GM12878 (cell line): ENCODE measurements at regions not wholly inside any gene's neighbourhood (a gene's known extent, or its start where the extent isn't known, plus 50 kb on each side); places are given as distances from the start of the nearest gene placed in this dataset.

Source experiments
- ATAC-seq: fragments of 200-7000 bp; cut with Tn5 transposase; 3 replicates; pipeline ENCODE4 v1.9.1; 2020; ENCODE audit warnings: mild to moderate bottlenecking, moderate library complexity
- BruUV-seq: library from RNA; stranded (reverse); fragments of 400-500 nt; replicated peaks from 2 replicates; lab custom pipeline; 2021; lab: Mats Ljungman, UMichigan
- CTCF ChIA-PET: fragments of 300-600 bp; sonication (Branson Sonifier 250); formaldehyde crosslinking; extraction: SDS; loops from one replicate; lab custom pipeline; 2021; ENCODE audit warnings: inconsistent platforms; lab: Yijun Ruan, JAX
- POLR2A ChIA-PET: fragments of 350-600 bp; formaldehyde crosslinking; extraction: SDS; loops from one replicate; lab custom pipeline; 2021; ENCODE audit warnings: inconsistent platforms; lab: Charles Lee
- RAD21 ChIA-PET: fragments of 300-600 bp; sonication (Branson Sonifier 250); formaldehyde crosslinking; loops from one replicate; lab custom pipeline; 2023; ENCODE audit warnings: antibody characterized with exemption; ENCODE audit not compliant: unreplicated experiment; lab: Charles Lee
- SMC1A ChIA-PET: fragments of 300-600 bp; sonication (Branson Sonifier 250); formaldehyde crosslinking; loops from one replicate; lab custom pipeline; 2023; ENCODE audit not compliant: unreplicated experiment, uncharacterized antibody; lab: Charles Lee
- DNase-seq: peaks from one replicate; pipeline ENCODE4 v3.0.0-alpha.2; 2011; ENCODE audit warnings: low read depth, low spot score
- FAIRE-seq: peaks from 3 replicates; lab custom pipeline; 2011; peaks lifted over from hg19 to GRCh38; lab: Jason Lieb, UNC
- H2AFZ ChIP-seq: 2 replicates; pipeline ENCODE4 v1.6.0; 2011; ENCODE audit warnings: low read depth, low read length, control low read depth; ENCODE audit not compliant: control insufficient read depth
- H3K27ac ChIP-seq: 2 replicates; pipeline ENCODE4 v1.5.1; 2011; ENCODE audit warnings: control low read depth; ENCODE audit not compliant: control insufficient read depth, insufficient read depth
- H3K27me3 ChIP-seq, 2 experiments: replicated peaks in 1 of 2; 2 replicates each; pipeline versions ENCODE4 v1.6.0 to v1.6.1; 2011; ENCODE audit warnings: low read length in 1 of 2; ENCODE audit not compliant: control insufficient read depth in 2 of 2, insufficient read depth in 2 of 2
- H3K36me3 ChIP-seq, 2 experiments: 2 replicates each; pipeline ENCODE4 v1.5.1; 2011; ENCODE audit warnings: low read length in 1 of 2; ENCODE audit not compliant: control insufficient read depth in 2 of 2, insufficient read depth in 2 of 2
- H3K4me1 ChIP-seq: 2 replicates; pipeline ENCODE4 v1.6.1; 2011; ENCODE audit warnings: mild to moderate bottlenecking, low read length, moderate library complexity, mixed read lengths; ENCODE audit not compliant: control insufficient read depth, insufficient read depth
- H3K4me2 ChIP-seq: 2 replicates; pipeline ENCODE4 v1.6.0; 2011; ENCODE audit warnings: control low read depth; ENCODE audit not compliant: control insufficient read depth, insufficient read depth
- H3K4me3 ChIP-seq: fragments of 200-600 bp; sonication (generic); 2 replicates; pipeline ENCODE4 v1.5.1; 2016
- H3K79me2 ChIP-seq: 2 replicates; pipeline ENCODE4 v1.6.0; 2011; ENCODE audit warnings: low read length; ENCODE audit not compliant: control insufficient read depth, insufficient read depth
- H3K9ac ChIP-seq: 2 replicates; pipeline ENCODE4 v1.8.0; 2011; ENCODE audit warnings: low read length, control low read depth, mixed read lengths; ENCODE audit not compliant: control insufficient read depth, insufficient read depth
- H3K9me3 ChIP-seq: replicated peaks from 3 replicates; pipeline ENCODE4 v1.5.1; 2011; ENCODE audit warnings: mild to moderate bottlenecking, low read length; ENCODE audit not compliant: control insufficient read depth, insufficient read depth
- H4K20me1 ChIP-seq: 2 replicates; pipeline ENCODE4 v1.6.0; 2011; ENCODE audit not compliant: control insufficient read depth, insufficient read depth
- CEBPZ ChIP-seq: fragments of 150-350 bp; IDR thresholded peaks from 2 replicates; pipeline ENCODE4 v1.6.1; 2016; ENCODE audit warnings: low read depth, low read length
- HDAC6 ChIP-seq: fragments of 200-600 bp; sonication (generic); IDR thresholded peaks from one replicate; pipeline ENCODE4 v1.8.0; 2017; ENCODE audit warnings: antibody characterized with exemption; ENCODE audit not compliant: unreplicated experiment
- KAT2A ChIP-seq: conservative IDR thresholded peaks from 2 replicates; pipeline ENCODE4 v1.6.1; 2011; ENCODE audit warnings: low read depth, low read length; ENCODE audit not compliant: control insufficient read depth
- SUPT20H ChIP-seq: IDR thresholded peaks from 2 replicates; pipeline ENCODE4 v1.6.1; 2011; ENCODE audit warnings: low read depth, mild to moderate bottlenecking, low read length, moderate library complexity, borderline replicate concordance; ENCODE audit not compliant: control insufficient read depth
- WGBS: methylation state at CpG from one replicate; pipeline ENCODE4 v1.1.6; 2016; ENCODE audit warnings: low lambda C conversion rate; ENCODE audit not compliant: insufficient replicate concordance, insufficient coverage; ENCODE audit errors: missing lambda C conversion rate; 5-methylcytosine and 5-hydroxymethylcytosine counted together
- in situ Hi-C: fragments of 300-500 bp; cut with MboI; formaldehyde crosslinking; loops from 9 replicates; pipeline ENCODE4 v1.14.3; 2018; ENCODE audit warnings: mixed read lengths
- intact Hi-C: fragments of 100-400 bp; cut with micrococcal nuclease; formaldehyde crosslinking; loops from one replicate; pipeline ENCODE4 v1.14.2; 2022; ENCODE audit not compliant: unreplicated experiment
- TF ChIP-seq, protein P1 (sequence below): IDR thresholded peaks from 2 replicates; pipeline ENCODE4 v1.6.1; 2012; ENCODE audit warnings: mild to moderate bottlenecking, low read depth, low read length
- TF ChIP-seq, protein P2 (sequence below): fragments of 450-650 bp; formaldehyde crosslinking; IDR thresholded peaks from 2 replicates; pipeline ENCODE4 v1.4.0; 2022; ENCODE audit warnings: mild to moderate bottlenecking, moderate library complexity
- TF ChIP-seq, protein P3 (sequence below): fragments of 450-650 bp; IDR thresholded peaks from 2 replicates; pipeline ENCODE4 v1.6.1; 2018; ENCODE audit warnings: borderline replicate concordance, mild to moderate bottlenecking; ENCODE audit not compliant: partially characterized antibody

DNA sequence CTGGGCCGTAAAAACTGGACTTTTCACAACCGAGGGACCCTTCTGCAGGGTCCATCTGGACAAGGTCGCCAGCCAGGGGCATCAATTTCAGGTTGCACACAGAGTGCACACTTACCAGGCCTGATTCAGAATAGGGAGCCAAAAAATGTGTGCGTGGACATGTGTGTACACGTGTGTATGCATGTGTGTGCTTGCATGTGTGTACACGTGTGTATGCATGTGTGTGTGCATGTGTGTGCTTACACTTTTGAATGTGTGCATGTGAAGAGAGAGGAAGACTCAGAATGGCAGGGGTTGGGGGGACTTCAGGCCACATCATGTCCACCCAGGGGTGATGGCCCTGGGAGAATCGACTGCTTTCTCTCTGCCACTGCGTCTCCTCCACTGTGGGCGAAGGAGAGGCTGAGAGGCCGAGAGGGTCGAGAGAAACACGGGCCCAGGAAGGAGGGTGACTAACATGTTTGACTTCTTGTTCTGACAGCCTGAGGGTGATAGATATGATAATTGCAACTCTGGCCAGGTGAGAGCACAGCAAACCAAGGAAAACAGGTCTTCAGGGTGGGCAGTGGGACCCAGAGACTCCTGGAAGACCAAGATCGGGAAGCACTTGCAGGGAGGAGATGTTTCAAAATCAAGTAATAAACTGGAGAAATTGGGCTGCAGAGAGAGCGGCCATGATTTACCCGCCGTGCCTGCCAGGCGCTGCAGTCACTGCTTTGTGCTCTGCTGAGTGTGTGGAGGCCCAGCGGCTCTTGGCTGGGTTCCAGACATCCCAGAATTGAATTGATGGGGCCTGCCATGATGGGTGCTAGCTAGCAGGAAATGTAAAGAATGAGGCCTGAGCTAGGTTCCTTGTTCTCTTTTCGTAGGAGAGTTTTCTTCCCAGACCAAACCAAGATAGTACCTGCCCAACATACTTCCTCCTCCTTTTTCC lies 310.8 kb downstream of the QKI start (continued):
- TF ChIP-seq CEBPZ (no peak), HDAC6 (no peak)
- TF ChIP-seq, protein P1, sequence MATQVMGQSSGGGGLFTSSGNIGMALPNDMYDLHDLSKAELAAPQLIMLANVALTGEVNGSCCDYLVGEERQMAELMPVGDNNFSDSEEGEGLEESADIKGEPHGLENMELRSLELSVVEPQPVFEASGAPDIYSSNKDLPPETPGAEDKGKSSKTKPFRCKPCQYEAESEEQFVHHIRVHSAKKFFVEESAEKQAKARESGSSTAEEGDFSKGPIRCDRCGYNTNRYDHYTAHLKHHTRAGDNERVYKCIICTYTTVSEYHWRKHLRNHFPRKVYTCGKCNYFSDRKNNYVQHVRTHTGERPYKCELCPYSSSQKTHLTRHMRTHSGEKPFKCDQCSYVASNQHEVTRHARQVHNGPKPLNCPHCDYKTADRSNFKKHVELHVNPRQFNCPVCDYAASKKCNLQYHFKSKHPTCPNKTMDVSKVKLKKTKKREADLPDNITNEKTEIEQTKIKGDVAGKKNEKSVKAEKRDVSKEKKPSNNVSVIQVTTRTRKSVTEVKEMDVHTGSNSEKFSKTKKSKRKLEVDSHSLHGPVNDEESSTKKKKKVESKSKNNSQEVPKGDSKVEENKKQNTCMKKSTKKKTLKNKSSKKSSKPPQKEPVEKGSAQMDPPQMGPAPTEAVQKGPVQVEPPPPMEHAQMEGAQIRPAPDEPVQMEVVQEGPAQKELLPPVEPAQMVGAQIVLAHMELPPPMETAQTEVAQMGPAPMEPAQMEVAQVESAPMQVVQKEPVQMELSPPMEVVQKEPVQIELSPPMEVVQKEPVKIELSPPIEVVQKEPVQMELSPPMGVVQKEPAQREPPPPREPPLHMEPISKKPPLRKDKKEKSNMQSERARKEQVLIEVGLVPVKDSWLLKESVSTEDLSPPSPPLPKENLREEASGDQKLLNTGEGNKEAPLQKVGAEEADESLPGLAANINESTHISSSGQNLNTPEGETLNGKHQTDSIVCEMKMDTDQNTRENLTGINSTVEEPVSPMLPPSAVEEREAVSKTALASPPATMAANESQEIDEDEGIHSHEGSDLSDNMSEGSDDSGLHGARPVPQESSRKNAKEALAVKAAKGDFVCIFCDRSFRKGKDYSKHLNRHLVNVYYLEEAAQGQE: no peak
- TF ChIP-seq, all 136 proteins: peak for 0

GRCh38 chr6:163724196-163724595 lies 309.7 kb downstream of the QKI start:
- CTCF ChIA-PET: no interaction called here
- H3K4me3 ChIP-seq: no peak overlapping the region
- BruUV-seq: no TSS peak
- 75% methylated on average over 8 of the region's 8 CpGs for WGBS
- intact Hi-C loops (no loop called here), in situ Hi-C loops (no loop called here)
- no peak overlapping the region for H2AFZ ChIP-seq
- H3K9me3 ChIP-seq: no peaks in the 10 kb centered on the region
- H3K27me3 ChIP-seq: no peaks in the 10 kb centered on the region
- H3K27ac ChIP-seq: no peak overlapping the region
- POLR2A ChIA-PET: no interaction called here
- no peak for DNase-seq
- no peak overlapping the region for H3K4me2 ChIP-seq
- RAD21 ChIA-PET: no interaction called here
- no peak for FAIRE-seq
- H3K79me2 ChIP-seq: no peaks in the 10 kb centered on the region
- no peaks in the 10 kb centered on the region for H3K36me3 ChIP-seq
- SMC1A ChIA-PET: no interaction called here
- no peaks in the 10 kb centered on the region for H4K20me1 ChIP-seq
- no peak for ATAC-seq
- peaks cover 4% of the 10 kb centered on the region; the same call in 1 of the 2 replicates for H3K4me1 ChIP-seq
- no peak overlapping the region for H3K9ac ChIP-seq
- TF ChIP-seq SUPT20H: no peak
- TF ChIP-seq, protein P2, sequence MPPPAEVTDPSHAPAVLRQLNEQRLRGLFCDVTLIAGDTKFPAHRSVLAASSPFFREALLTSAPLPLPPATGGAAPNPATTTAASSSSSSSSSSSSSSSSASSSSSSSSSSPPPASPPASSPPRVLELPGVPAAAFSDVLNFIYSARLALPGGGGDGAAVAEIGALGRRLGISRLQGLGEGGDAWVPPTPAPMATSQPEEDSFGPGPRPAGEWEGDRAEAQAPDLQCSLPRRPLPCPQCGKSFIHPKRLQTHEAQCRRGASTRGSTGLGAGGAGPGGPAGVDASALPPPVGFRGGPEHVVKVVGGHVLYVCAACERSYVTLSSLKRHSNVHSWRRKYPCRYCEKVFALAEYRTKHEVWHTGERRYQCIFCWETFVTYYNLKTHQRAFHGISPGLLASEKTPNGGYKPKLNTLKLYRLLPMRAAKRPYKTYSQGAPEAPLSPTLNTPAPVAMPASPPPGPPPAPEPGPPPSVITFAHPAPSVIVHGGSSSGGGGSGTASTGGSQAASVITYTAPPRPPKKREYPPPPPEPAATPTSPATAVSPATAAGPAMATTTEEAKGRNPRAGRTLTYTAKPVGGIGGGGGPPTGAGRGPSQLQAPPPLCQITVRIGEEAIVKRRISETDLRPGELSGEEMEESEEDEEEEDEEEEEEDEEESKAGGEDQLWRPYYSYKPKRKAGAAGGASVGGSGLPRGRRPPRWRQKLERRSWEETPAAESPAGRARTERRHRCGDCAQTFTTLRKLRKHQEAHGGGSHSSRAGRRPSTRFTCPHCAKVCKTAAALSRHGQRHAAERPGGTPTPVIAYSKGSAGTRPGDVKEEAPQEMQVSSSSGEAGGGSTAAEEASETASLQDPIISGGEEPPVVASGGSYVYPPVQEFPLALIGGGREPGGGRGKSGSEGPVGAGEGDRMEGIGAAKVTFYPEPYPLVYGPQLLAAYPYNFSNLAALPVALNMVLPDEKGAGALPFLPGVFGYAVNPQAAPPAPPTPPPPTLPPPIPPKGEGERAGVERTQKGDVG (CRISPR knock-in tag): no peak
- TF ChIP-seq, protein P3, sequence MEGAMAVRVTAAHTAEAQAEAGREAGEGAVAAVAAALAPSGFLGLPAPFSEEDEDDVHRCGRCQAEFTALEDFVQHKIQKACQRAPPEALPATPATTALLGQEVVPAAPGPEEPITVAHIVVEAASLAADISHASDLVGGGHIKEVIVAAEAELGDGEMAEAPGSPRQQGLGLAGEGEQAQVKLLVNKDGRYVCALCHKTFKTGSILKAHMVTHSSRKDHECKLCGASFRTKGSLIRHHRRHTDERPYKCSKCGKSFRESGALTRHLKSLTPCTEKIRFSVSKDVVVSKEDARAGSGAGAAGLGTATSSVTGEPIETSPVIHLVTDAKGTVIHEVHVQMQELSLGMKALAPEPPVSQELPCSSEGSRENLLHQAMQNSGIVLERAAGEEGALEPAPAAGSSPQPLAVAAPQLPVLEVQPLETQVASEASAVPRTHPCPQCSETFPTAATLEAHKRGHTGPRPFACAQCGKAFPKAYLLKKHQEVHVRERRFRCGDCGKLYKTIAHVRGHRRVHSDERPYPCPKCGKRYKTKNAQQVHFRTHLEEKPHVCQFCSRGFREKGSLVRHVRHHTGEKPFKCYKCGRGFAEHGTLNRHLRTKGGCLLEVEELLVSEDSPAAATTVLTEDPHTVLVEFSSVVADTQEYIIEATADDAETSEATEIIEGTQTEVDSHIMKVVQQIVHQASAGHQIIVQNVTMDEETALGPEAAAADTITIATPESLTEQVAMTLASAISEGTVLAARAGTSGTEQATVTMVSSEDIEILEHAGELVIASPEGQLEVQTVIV: no peak
- no peak for TF ChIP-seq KAT2A
